Superior temporal gyrus (tissue), 1 donor: ENCODE measurements at regions not wholly inside any gene's neighbourhood (a gene's known extent, or its start where the extent isn't known, plus 50 kb on each side); places are given as distances from the start of the nearest gene placed in this dataset.

Experiments
- DNase-seq: peaks from one replicate; pipeline ENCODE4 v3.0.0-alpha.2; 2016; ENCODE audit errors: extremely low spot score

DNA sequence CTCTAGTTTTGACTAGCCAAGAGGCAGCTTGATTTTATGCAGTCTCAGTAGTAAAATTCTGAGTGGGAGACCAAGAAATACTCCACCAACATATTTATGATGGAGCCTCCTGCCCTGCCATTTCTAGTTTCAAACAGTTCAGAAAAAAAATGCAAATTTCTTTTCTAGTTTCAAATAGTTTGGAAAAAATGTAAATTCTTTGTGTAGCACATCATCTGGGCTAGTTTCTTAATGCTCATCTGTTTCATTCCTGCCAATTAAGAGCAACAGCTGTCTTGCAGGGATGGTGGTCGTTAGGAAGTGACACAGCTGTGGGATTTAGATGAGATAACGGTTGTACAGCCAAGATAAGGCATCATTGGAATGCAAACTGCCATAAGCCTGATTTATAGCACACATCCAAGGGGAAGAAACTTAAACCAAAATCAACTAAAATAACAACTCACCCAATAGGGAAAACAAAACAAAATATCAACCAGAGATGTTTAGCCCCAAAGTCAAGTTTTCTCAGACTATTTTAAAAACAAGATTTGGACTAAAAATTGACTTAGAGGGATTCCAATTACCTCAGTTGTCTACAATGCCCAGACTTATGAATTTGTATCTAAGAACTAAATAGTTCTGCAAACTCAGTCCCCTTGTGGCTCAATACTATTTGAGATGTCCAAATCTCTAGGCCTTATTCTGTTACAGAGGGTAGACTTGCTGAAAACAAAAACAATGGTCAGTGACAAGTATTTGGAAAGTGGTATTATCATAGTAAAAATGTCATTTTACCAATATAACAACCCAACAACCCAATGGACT, 291.3 kb upstream of the ATP2B1 start:
- no peak for DNase-seq

DNA sequence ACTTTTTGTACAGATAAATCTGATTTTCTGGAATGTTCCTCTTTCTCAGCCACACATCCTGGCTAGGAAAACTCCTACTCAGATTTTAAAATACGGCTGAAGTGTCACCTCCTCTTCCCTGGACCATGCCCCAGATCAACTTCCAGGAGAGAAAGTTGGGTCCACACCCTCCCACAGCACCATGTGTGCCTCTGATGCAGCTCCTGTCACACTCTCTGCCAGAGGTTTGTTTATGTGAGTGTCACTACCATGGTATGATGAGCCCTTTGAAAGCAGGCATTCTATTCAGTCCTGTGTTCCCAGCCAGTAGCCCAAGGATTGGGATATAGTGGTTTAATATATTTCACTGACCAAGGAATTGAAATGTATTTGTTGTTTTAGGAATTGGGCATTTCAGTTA, 287.2 kb upstream of the ATP2B1 start:
- DNase-seq, result no peak

GRCh38 chr12:89994911-89995310, 286.3 kb upstream of the ATP2B1 start:
- DNase-seq, result no peak

DNA sequence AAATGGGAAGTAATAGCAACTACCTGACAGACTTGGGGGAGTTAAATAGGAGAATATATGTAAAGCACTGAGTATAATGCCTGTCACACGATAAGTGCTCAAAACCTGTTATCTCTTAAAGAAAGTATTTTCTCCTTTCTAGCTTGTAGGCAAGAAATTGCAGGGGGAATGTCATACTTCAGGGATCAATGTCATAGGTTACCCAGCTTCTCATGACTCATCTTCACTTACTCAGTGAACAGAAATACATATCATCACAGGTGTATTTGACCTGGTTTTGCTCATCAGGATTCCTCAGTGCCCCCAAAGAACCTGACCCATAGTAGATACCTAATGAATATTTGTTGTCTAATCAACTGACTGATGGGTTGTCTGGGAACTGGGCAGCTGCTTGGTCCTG, 285.0 kb upstream of the ATP2B1 start:
- DNase-seq, result no peak

- DNase-seq, result no peak
Measured at GRCh38 chr12:89992668-89993451, 284.2 kb upstream of the ATP2B1 start.

GRCh38 chr12:89991807-89992590, 283.4 kb upstream of the ATP2B1 start:
- no peak for DNase-seq

DNA sequence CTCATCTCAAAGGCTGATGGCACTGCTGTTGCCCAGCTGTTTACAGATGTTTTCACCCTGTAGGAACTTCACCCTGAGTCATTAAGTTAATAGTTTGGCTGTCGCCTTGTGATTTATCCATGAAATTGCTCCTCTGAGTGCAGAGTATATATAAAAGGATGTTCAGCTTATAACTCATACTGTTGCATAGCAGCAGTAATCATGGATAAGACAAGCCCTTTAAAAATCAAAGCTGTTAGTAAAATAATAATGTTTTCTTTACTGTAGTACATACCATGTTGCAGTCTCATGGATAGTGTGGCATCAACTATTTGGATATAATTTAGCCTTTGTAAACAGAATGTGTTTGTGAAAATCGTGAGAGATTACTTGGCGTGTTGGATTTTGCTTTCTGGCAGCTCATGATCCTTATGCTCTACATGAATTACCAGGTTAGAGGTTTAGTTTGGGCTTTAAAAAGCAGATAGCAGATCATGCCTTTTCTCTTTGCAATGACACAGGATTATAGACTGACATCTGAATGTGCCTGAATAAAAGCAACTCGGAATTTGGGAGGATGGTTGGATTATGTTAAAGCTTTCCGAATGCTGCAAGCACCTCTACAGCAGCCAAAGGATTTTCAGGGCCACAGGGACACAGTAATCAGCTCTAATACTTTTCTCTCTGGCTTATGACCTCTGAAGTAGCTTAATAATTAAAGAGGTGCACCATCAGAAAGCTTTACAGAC, 279.7 kb upstream of the ATP2B1 start:
- no peak for DNase-seq

- no peak for DNase-seq
Measured at GRCh38 chr12:89985935-89986334, 277.3 kb upstream of the ATP2B1 start.

- DNase-seq, result no peak
Measured at GRCh38 chr12:89984846-89985245, 276.2 kb upstream of the ATP2B1 start.

GRCh38 chr12:89983622-89984021, 275.0 kb upstream of the ATP2B1 start:
- no peak for DNase-seq

DNA sequence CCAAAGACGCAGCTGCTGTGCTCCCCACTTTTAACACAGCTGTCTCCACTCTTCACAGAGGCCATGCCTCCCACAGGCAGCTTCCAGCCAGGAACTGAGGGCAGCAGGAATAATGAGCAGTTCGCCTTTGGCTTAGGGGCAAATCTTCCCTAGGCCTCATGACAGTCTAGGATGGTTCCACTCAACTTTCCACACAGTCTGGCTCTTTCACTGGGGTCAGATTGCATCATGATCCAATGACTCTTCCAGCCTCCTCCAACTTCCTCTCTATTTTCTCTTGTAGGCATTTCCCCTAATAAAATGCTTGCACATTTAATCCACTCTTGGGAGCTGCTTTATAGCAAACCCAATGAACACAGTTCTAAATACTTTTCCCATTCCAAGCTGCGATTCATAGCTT, 271.6 kb upstream of the ATP2B1 start:
- no peak for DNase-seq

DNA sequence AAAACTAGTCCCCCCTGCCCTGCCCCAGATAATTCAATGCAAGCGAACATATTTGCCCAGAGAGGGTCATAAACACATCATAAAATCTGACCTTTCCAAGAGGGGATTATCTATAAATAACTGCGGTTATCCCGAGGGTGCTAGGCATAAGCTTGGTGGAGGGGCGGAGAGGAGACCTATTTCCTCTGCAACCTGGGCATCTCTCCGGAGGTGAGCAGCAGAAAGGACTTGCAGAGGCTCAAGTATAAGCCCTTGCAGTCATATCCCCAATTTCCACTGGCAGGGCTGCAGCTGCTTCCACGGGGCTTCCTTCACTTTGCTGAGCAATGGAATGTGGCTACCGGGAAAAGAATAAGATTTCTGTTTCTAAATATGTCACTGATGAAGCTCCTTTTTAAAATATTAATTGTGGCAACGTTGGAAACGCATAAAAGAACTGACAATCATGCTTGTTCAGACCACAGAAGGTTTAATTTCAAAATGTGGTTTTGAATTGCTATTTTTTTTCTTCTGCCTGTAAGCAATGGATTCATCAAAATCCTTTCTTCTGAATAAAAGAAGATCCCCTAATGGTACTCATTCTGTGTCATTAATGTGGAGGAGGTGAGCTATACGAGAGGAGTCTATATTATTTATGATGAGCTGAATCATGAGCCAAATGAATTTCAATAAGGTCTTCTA, 268.9 kb upstream of the ATP2B1 start:
- DNase-seq, result no peak

DNA sequence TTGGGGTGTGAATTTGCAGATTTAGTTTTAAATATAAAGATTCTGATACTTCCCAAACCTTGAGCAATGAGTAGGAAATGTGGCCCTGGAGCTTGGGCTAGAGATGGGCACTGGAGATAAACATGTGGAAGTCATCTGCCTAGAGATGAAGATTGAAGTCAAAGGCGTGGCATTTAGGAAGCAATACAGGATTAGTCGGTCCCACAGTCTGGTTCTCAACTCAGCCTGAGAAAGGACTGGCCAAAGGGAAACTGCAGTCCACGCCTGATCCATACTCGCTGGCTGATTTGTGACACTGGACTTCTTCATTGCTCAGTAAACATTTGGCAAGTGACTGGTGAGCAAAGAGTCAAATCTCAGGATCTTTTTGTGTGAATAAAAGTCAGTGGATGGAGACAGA, 268.2 kb upstream of the ATP2B1 start:
- no peak for DNase-seq

- no peak for DNase-seq
Measured at GRCh38 chr12:89975574-89975973, 266.9 kb upstream of the ATP2B1 start.

- no peak for DNase-seq
Measured at GRCh38 chr12:89971880-89972279, 263.2 kb upstream of the ATP2B1 start.

- DNase-seq, result no peak
Measured at GRCh38 chr12:89970722-89971121, 262.1 kb upstream of the ATP2B1 start.

DNA sequence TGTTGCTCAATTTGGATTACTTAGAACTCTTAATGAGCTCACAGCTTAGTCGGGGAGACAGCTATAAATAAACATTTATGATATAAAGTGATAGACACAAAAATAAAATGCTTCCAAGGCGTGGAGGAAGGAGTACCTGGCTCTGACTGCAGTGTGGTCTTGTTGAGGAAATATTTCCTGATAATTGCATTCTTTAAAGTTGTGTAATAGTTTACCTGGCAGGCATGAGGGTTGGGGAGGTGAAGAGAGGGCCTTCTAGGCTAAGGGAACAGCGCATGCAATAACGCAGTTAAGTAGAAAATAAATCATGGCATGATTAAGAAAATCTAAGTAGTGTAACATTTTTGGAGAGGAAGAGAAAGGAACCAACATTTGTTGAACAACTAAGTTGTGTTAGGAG, 260.5 kb upstream of the ATP2B1 start:
- no peak for DNase-seq

- no peak for DNase-seq
Measured at GRCh38 chr12:89968151-89968700, 259.6 kb upstream of the ATP2B1 start.

GRCh38 chr12:89966495-89967240, 258.0 kb upstream of the ATP2B1 start:
- DNase-seq, result no peak

DNA sequence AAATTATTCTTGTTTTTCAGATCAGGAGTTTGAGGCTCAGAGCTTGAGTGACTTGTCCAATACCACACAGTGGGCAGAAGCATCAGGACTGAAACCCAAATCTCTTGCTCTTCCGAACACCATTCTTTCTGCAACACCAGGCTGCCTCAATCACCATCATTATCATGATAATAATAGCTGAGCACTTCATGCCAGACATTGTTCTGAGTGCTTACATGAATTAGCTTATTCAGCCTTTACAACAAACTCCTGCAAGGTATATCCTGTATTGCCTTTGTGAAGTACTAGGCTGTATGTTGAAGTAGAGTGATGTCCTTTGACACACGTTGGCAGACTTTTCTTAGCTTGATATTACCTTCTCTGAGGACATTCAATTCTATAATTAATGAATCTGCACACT, 257.4 kb upstream of the ATP2B1 start:
- no peak for DNase-seq
